H1 (cell line): ENCODE measurements at regions not wholly inside any gene's neighbourhood (a gene's known extent, or its start where the extent isn't known, plus 50 kb on each side); places are given as distances from the start of the nearest gene placed in this dataset.

Source experiments
- CTCF ChIA-PET: fragments of 300-600 bp; sonication (Branson Sonifier 250); formaldehyde crosslinking; loops from one replicate; lab custom pipeline; 2021; ENCODE audit not compliant: partially characterized antibody; lab: Charles Lee
- POLR2A ChIA-PET: fragments of 300-600 bp; sonication (Branson Sonifier 250); formaldehyde crosslinking; loops from one replicate; lab custom pipeline; 2021; ENCODE audit warnings: inconsistent platforms; ENCODE audit not compliant: partially characterized antibody; lab: Charles Lee
- DNase-seq, 2 experiments: peaks; one replicate each; pipeline versions ENCODE4 v3.0.0 to v3.0.0-alpha.2; 2010 to 2022; ENCODE audit warnings: low spot score in 2 of 2, low read depth in 1 of 2, mixed read lengths in 1 of 2
- FAIRE-seq: peaks from 2 replicates; lab custom pipeline; 2011; peaks lifted over from hg19 to GRCh38; lab: Jason Lieb, UNC
- H2AFZ ChIP-seq: 2 replicates; pipeline ENCODE4 v1.8.1; 2012; ENCODE audit warnings: low read length, inconsistent platforms
- H2AK5ac ChIP-seq: 2 replicates; pipeline ENCODE4 v1.6.1; 2013; ENCODE audit warnings: low read depth, low read length
- H2BK120ac ChIP-seq: replicated peaks from 2 replicates; pipeline ENCODE3; 2013; ENCODE audit warnings: low read depth, low read length, inconsistent platforms
- H2BK12ac ChIP-seq: 2 replicates; pipeline ENCODE4 v1.6.1; 2013; ENCODE audit warnings: low read depth, low read length
- H2BK15ac ChIP-seq: 2 replicates; pipeline ENCODE4 v1.6.1; 2013; ENCODE audit warnings: low read length
- H2BK20ac ChIP-seq: 2 replicates; pipeline ENCODE4 v1.6.1; 2013; ENCODE audit warnings: low read length
- H2BK5ac ChIP-seq: 2 replicates; pipeline ENCODE4 v1.6.1; 2013; ENCODE audit warnings: low read depth, low read length
- H3K14ac ChIP-seq: 2 replicates; pipeline ENCODE4 v1.6.1; 2013; ENCODE audit warnings: inconsistent platforms; ENCODE audit not compliant: insufficient read length
- H3K18ac ChIP-seq: 2 replicates; pipeline ENCODE4 v1.6.1; 2013; ENCODE audit warnings: low read length; ENCODE audit errors: extremely low read depth
- H3K23ac ChIP-seq: 2 replicates; pipeline ENCODE4 v1.6.1; 2013; ENCODE audit warnings: inconsistent platforms; ENCODE audit not compliant: insufficient read length
- H3K23me2 ChIP-seq: 2 replicates; pipeline ENCODE4 v1.6.1; 2013; ENCODE audit warnings: low read depth, low read length
- H3K27ac ChIP-seq: 2 replicates; pipeline ENCODE4 v1.6.1; 2011; ENCODE audit warnings: low read depth, low read length, inconsistent platforms
- H3K27me3 ChIP-seq, 4 experiments: replicated peaks in 1 of 4; 1 replicate in 1 of 4; 2 replicates in 3 of 4; pipeline versions ENCODE4 v1.6.1 to v1.8.1; 2011 to 2013; ENCODE audit warnings: low read length in 3 of 4, mild to moderate bottlenecking in 3 of 4, inconsistent platforms in 2 of 4, mixed read lengths in 2 of 4, moderate library complexity in 1 of 4; ENCODE audit not compliant: control insufficient read depth in 3 of 4, insufficient read depth in 3 of 4; ENCODE audit errors: extremely low read depth in 1 of 4
- H3K36me3 ChIP-seq, 4 experiments: 2 replicates each; pipeline versions ENCODE4 v1.6.1 to v1.8.1; 2011 to 2013; ENCODE audit warnings: mild to moderate bottlenecking in 4 of 4, low read length in 3 of 4, moderate library complexity in 2 of 4, control low read depth in 1 of 4, inconsistent platforms in 1 of 4; ENCODE audit not compliant: insufficient read depth in 4 of 4, control insufficient read depth in 2 of 4
- H3K4ac ChIP-seq: replicated peaks from 2 replicates; pipeline ENCODE3; 2013; ENCODE audit warnings: low read length, low read depth, mixed read lengths, inconsistent platforms; ENCODE audit not compliant: insufficient read length
- H3K4me1 ChIP-seq, 4 experiments: replicated peaks in 1 of 4; 1 replicate in 1 of 4; 2 replicates in 3 of 4; pipeline versions ENCODE4 v1.6.1 to v1.8.1; 2011 to 2013; ENCODE audit warnings: low read length in 3 of 4, inconsistent platforms in 2 of 4, mixed read lengths in 1 of 4; ENCODE audit not compliant: insufficient read depth in 4 of 4, control insufficient read depth in 3 of 4
- H3K4me2 ChIP-seq, 2 experiments: 2 replicates each; pipeline versions ENCODE4 v1.6.1 to v1.8.1; 2011 to 2013; ENCODE audit warnings: low read depth in 2 of 2, low read length in 2 of 2, control low read depth in 1 of 2, inconsistent platforms in 1 of 2, mild to moderate bottlenecking in 1 of 2; ENCODE audit not compliant: insufficient read depth in 1 of 2
- H3K4me3 ChIP-seq, 4 experiments: fragments of 200-600, 300-600 bp in 1 of 4; sonication (generic), shearing (Covaris generic), sonication (Bioruptor Twin) in 1 of 4; 2 replicates each; pipeline versions ENCODE4 v1.5.1 to v1.8.1; 2011 to 2016; ENCODE audit warnings: low read length in 4 of 4, low read depth in 3 of 4, control low read depth in 2 of 4, inconsistent platforms in 2 of 4, mild to moderate bottlenecking in 2 of 4, mixed read lengths in 1 of 4, moderate library complexity in 1 of 4; ENCODE audit not compliant: insufficient read depth in 2 of 4; ENCODE audit errors: extremely low read depth in 1 of 4
- H3K56ac ChIP-seq: replicated peaks from 2 replicates; pipeline ENCODE3; 2013; ENCODE audit warnings: low read depth, mild to moderate bottlenecking, mixed read lengths, low read length, inconsistent platforms; ENCODE audit not compliant: insufficient read length
- H3K79me1 ChIP-seq: 2 replicates; pipeline ENCODE4 v1.6.1; 2013; ENCODE audit warnings: low read depth, low read length, control low read depth
- H3K79me2 ChIP-seq, 2 experiments: 2 replicates each; pipeline versions ENCODE4 v1.6.1 to v1.8.1; 2012 to 2013; ENCODE audit warnings: low read length in 2 of 2, mild to moderate bottlenecking in 2 of 2, inconsistent platforms in 1 of 2; ENCODE audit not compliant: insufficient read depth in 2 of 2, control insufficient read depth in 1 of 2
- H3K9ac ChIP-seq, 4 experiments: replicated peaks in 1 of 4; 1 replicate in 1 of 4; 2 replicates in 3 of 4; pipeline versions ENCODE4 v1.6.1 to v1.8.1; 2011 to 2013; ENCODE audit warnings: low read depth in 3 of 4, low read length in 3 of 4, control low read depth in 2 of 4, mild to moderate bottlenecking in 2 of 4, moderate library complexity in 2 of 4, inconsistent platforms in 1 of 4; ENCODE audit errors: extremely low read depth in 1 of 4
- H3K9me3 ChIP-seq, 2 experiments: 2 replicates each; pipeline versions ENCODE4 v1.6.1 to v1.8.1; 2012 to 2013; ENCODE audit warnings: mild to moderate bottlenecking in 2 of 2, moderate library complexity in 2 of 2, control low read depth in 1 of 2, inconsistent platforms in 1 of 2, low read depth in 1 of 2, low read length in 1 of 2, mixed read lengths in 1 of 2; ENCODE audit not compliant: insufficient read depth in 2 of 2
- H4K20me1 ChIP-seq, 2 experiments: replicated peaks in 1 of 2; 2 replicates each; pipeline versions ENCODE3 to v1.8.1; 2011 to 2013; ENCODE audit warnings: inconsistent platforms in 2 of 2, low read length in 2 of 2, mild to moderate bottlenecking in 1 of 2; ENCODE audit not compliant: insufficient read depth in 2 of 2, control insufficient read depth in 1 of 2
- H4K5ac ChIP-seq: 2 replicates; pipeline ENCODE4 v1.6.1; 2013; ENCODE audit warnings: low read length, low read depth, mixed read lengths, inconsistent platforms; ENCODE audit not compliant: insufficient read length
- H4K8ac ChIP-seq: 2 replicates; pipeline ENCODE4 v1.8.0; 2013; ENCODE audit warnings: mild to moderate bottlenecking, moderate library complexity, low read length, inconsistent platforms; ENCODE audit not compliant: insufficient read depth; ENCODE audit errors: extremely low read depth
- H4K91ac ChIP-seq: replicated peaks from 2 replicates; pipeline ENCODE3; 2013; ENCODE audit warnings: low read length, mixed read lengths, inconsistent platforms; ENCODE audit not compliant: insufficient read length
- RAD21 ChIP-seq, 2 experiments: IDR thresholded peaks in 1 of 2; conservative IDR thresholded peaks in 1 of 2; 2 replicates each; pipeline ENCODE4 v1.6.1; 2011; ENCODE audit warnings: low read depth in 2 of 2, low read length in 2 of 2, improper control_type of control experiment in 1 of 2, inconsistent platforms in 1 of 2, mild to moderate bottlenecking in 1 of 2, moderate library complexity in 1 of 2
- TBP ChIP-seq: IDR thresholded peaks from 2 replicates; pipeline ENCODE4 v1.6.1; 2011; ENCODE audit warnings: low read depth, low read length, improper control_type of control experiment
- WGBS, 2 experiments: shearing (Covaris generic) in 1 of 2; methylation state at CpG; one replicate each; pipeline versions ENCODE4 v1.1.6 to v1.1.7; 2013 to 2015; ENCODE audit warnings: low lambda C conversion rate in 2 of 2, mixed read lengths in 2 of 2, inconsistent platforms in 1 of 2, low coverage in 1 of 2, missing lambda C conversion rate in 1 of 2; ENCODE audit not compliant: insufficient replicate concordance in 2 of 2, insufficient coverage in 1 of 2, insufficient read length in 1 of 2; ENCODE audit errors: extremely low coverage in 1 of 2, missing lambda C conversion rate in 1 of 2; 5-methylcytosine and 5-hydroxymethylcytosine counted together

GRCh38 chr12:45532113-45532512, 197.4 kb upstream of the ARID2 start:
- H3K4me2 ChIP-seq, result no peak overlapping the region

More at GRCh38 chr12:45532113-45532512, 197.4 kb upstream of the ARID2 start:
- Histone ChIP-seq H2AK5ac (no peak overlapping the region), H3K9me3 (no peaks in the 10 kb centered on the region; a peak in 1 of 4 replicates), H3K23ac (no peak overlapping the region), H3K56ac (no peak overlapping the region), H2AFZ (peak overlapping the region; percentile 51; the same call in 1 of the 2 replicates), H2BK15ac (no peak overlapping the region), H3K18ac (no peak overlapping the region), H3K14ac (no peak overlapping the region), H3K79me2 (no peaks in the 10 kb centered on the region), H2BK20ac (no peak overlapping the region), H4K8ac (no peak overlapping the region), H3K4me3 (no peak overlapping the region), H3K79me1 (no peaks in the 10 kb centered on the region), H3K23me2 (peaks cover 5% of the 10 kb centered on the region; the same call in 1 of the 2 replicates), H3K4ac (no peak overlapping the region), H4K5ac (no peak overlapping the region), H3K27ac (no peak overlapping the region), H3K36me3 (no peaks in the 10 kb centered on the region), H3K9ac (no peak overlapping the region), H2BK5ac (no peak overlapping the region), H2BK120ac (no peak overlapping the region), H2BK12ac (no peak overlapping the region), H3K27me3 (no peaks in the 10 kb centered on the region), H4K91ac (no peak overlapping the region), H4K20me1 (no peaks in the 10 kb centered on the region), H3K4me1 (peaks cover 0 to 4% (median 0%) of the 10 kb centered on the region in 4 experiments; a peak in 1 of 7 replicates)
- CTCF ChIA-PET, result interaction anchor here (0.6 to 3.8 kb wide), 7 partner anchors 8 to 196 kb away, joined by 3 to 26 read pairs (median 3); no protein-coding TSS in a partner anchor
- POLR2A ChIA-PET, result interaction anchor here (1.2 kb wide), 1 partner anchor 12 kb away, joined by 3 read pairs; no protein-coding TSS in a partner anchor
- 81% methylated on average over 4 of the region's 4 CpGs; no CpG with 5 or more reads in 1 of the 2 experiments for WGBS, 2 experiments
- FAIRE-seq (peak; percentile 42), DNase-seq (no peak)
- no peak for TF ChIP-seq TBP
- peak in 1 of 2 experiments; percentile 16; a peak in 3 of 4 replicates for TF ChIP-seq RAD21 (IDR thresholded peaks at IDR 0.05 in 1 of 2, conservative IDR thresholded peaks at IDR 0.05 in 1 of 2; ENCODE audit: low read depth in 2 of 2, low read length in 2 of 2)
